Mesendoderm (in vitro differentiated cells): ENCODE measurements at regions not wholly inside any gene's neighbourhood (a gene's known extent, or its start where the extent isn't known, plus 50 kb on each side); places are given as distances from the start of the nearest gene placed in this dataset.
"Not testable (repeated sequence)": the region's sequence is repeated elsewhere in the genome, so short reads cannot be mapped to it uniquely, and the experiment has no call there.

Experiments
- DNase-seq: peaks from one replicate; pipeline ENCODE4 v3.0.0; 2013
- H2AK5ac ChIP-seq: 2 replicates; pipeline ENCODE4 v1.6.1; 2013; ENCODE audit warnings: low read length, inconsistent platforms
- H2BK120ac ChIP-seq: 2 replicates; pipeline ENCODE4 v1.6.1; 2013; ENCODE audit warnings: low read depth, mild to moderate bottlenecking, low read length, moderate library complexity, mixed read lengths
- H2BK15ac ChIP-seq: replicated peaks from 2 replicates; pipeline ENCODE4 v1.6.1; 2013; ENCODE audit warnings: low read depth, mild to moderate bottlenecking, moderate library complexity
- H2BK5ac ChIP-seq: 2 replicates; pipeline ENCODE4 v1.6.1; 2013; ENCODE audit warnings: low read length, inconsistent platforms
- H3K18ac ChIP-seq: 2 replicates; pipeline ENCODE4 v1.6.1; 2013; ENCODE audit warnings: mild to moderate bottlenecking, low read length, mixed read lengths
- H3K23ac ChIP-seq: one replicate; pipeline ENCODE4 v1.6.1; 2013; ENCODE audit warnings: low read length
- H3K27ac ChIP-seq: 2 replicates; pipeline ENCODE4 v1.5.1; 2013; ENCODE audit warnings: low read depth, mild to moderate bottlenecking, inconsistent platforms, low read length, moderate library complexity
- H3K27me3 ChIP-seq: 2 replicates; pipeline ENCODE4 v1.6.1; 2013; ENCODE audit warnings: low read length, control low read depth, mild to moderate bottlenecking, inconsistent platforms; ENCODE audit not compliant: insufficient read depth, poor library complexity
- H3K36me3 ChIP-seq: 2 replicates; pipeline ENCODE4 v1.6.1; 2013; ENCODE audit warnings: low read length, inconsistent platforms; ENCODE audit not compliant: control insufficient read depth, insufficient read depth
- H3K4ac ChIP-seq: one replicate; pipeline ENCODE4 v1.6.1; 2013; ENCODE audit warnings: low read depth, mild to moderate bottlenecking, low read length, moderate library complexity
- H3K4me1 ChIP-seq: 2 replicates; pipeline ENCODE4 v1.6.1; 2013; ENCODE audit warnings: low read depth, low read length, inconsistent platforms; ENCODE audit not compliant: control insufficient read depth
- H3K4me2 ChIP-seq: 2 replicates; pipeline ENCODE4 v1.6.1; 2013; ENCODE audit warnings: low read length
- H3K4me3 ChIP-seq: 2 replicates; pipeline ENCODE4 v1.5.1; 2013; ENCODE audit warnings: mild to moderate bottlenecking, low read length
- H3K56ac ChIP-seq: one replicate; pipeline ENCODE4 v1.6.1; 2013; ENCODE audit warnings: low read length
- H3K79me1 ChIP-seq: 2 replicates; pipeline ENCODE4 v1.6.1; 2013; ENCODE audit warnings: low read length, inconsistent platforms
- H3K79me2 ChIP-seq: 2 replicates; pipeline ENCODE4 v1.6.1; 2013; ENCODE audit warnings: mild to moderate bottlenecking, low read length; ENCODE audit not compliant: control insufficient read depth, insufficient read depth
- H3K9ac ChIP-seq: 2 replicates; pipeline ENCODE4 v1.6.1; 2013; ENCODE audit warnings: low read length, inconsistent platforms
- H4K5ac ChIP-seq: one replicate; pipeline ENCODE4 v1.6.1; 2013; ENCODE audit warnings: low read length
- H4K8ac ChIP-seq: one replicate; pipeline ENCODE4 v1.6.1; 2013; ENCODE audit warnings: low read depth, mild to moderate bottlenecking, control low read depth, low read length, moderate library complexity
- WGBS: extraction: QIAGEN DNeasy Blood & Tissue Kit; methylation state at CpG from one replicate; pipeline ENCODE4 v1.1.7; 2013; ENCODE audit warnings: low lambda C conversion rate, missing lambda C conversion rate; ENCODE audit not compliant: insufficient coverage; ENCODE audit errors: extremely low coverage; 5-methylcytosine and 5-hydroxymethylcytosine counted together

DNA sequence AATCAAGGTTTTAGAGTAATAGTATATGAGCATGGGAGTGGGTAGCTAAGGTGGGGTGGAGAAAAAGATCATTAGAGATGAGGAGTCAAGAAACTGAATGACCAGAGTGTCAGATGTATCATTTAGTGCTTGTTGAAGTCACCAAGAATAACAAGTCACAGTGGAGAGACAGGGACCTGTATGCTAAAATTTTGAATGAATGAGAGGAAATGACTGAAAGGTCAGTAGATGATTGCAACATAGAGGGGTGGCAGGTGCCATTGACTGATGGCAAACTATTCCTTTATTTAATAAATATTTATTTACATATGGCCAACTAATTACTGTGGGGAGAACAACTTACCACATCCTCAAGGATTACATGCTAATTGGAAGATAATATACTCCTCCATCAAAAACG, 75.0 kb upstream of the ANKRD28 start:
- Histone ChIP-seq H2BK15ac (no peak overlapping the region), H2AK5ac (no peak overlapping the region), H3K27me3 (no peaks in the 10 kb centered on the region), H2BK5ac (no peak overlapping the region), H3K9ac (no peak overlapping the region), H3K4ac (no peak overlapping the region), H3K4me3 (no peak overlapping the region), H3K23ac (no peak overlapping the region), H3K79me1 (no peaks in the 10 kb centered on the region), H4K5ac (no peak overlapping the region), H3K27ac (no peak overlapping the region), H3K18ac (no peak overlapping the region), H2BK120ac (no peak overlapping the region), H4K8ac (no peak overlapping the region), H3K79me2 (no peaks in the 10 kb centered on the region), H3K4me1 (no peaks in the 10 kb centered on the region), H3K4me2 (no peak overlapping the region), H3K56ac (no peak overlapping the region), H3K36me3 (no peaks in the 10 kb centered on the region)
- DNase-seq = no peak
- no CpG with 5 or more reads among the region's 1 CpG for WGBS

DNA sequence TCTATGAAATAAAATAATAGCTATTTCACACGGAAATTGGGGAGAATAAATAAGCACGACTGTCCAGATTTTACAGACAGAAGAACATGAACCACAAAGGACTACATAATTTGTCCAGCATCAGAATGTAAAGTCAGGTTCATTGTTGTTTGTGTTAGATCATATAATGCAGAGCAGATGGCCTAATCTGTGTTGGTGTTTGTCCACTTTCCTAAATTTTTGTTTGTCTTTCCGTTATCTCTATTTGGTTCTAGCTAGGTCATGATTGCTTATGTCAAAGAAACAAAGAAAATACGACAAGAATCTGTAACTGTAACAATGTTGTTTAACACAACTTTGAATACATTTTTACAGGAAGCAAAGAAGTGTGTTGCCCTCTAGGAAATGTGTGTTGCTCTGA, 75.6 kb upstream of the ANKRD28 start:
- H3K23ac ChIP-seq = no peak overlapping the region
- no peak overlapping the region for H2BK15ac ChIP-seq
- H3K56ac ChIP-seq = no peak overlapping the region
- H3K36me3 ChIP-seq = no peaks in the 10 kb centered on the region
- H3K18ac ChIP-seq = no peak overlapping the region
- H3K4me2 ChIP-seq = no peak overlapping the region
- H3K4ac ChIP-seq = no peak overlapping the region
- no CpG with 5 or more reads among the region's 4 CpGs for WGBS
- no peak overlapping the region for H2AK5ac ChIP-seq
- no peak overlapping the region for H4K5ac ChIP-seq
- H2BK120ac ChIP-seq = no peak overlapping the region
- no peak overlapping the region for H3K27ac ChIP-seq
- no peaks in the 10 kb centered on the region for H3K79me1 ChIP-seq
- H4K8ac ChIP-seq = no peak overlapping the region
- H3K27me3 ChIP-seq = no peaks in the 10 kb centered on the region
- DNase-seq = no peak
- H3K4me3 ChIP-seq = no peak overlapping the region
- H3K79me2 ChIP-seq = no peaks in the 10 kb centered on the region
- H2BK5ac ChIP-seq = no peak overlapping the region
- no peaks in the 10 kb centered on the region for H3K4me1 ChIP-seq
- no peak overlapping the region for H3K9ac ChIP-seq

DNA sequence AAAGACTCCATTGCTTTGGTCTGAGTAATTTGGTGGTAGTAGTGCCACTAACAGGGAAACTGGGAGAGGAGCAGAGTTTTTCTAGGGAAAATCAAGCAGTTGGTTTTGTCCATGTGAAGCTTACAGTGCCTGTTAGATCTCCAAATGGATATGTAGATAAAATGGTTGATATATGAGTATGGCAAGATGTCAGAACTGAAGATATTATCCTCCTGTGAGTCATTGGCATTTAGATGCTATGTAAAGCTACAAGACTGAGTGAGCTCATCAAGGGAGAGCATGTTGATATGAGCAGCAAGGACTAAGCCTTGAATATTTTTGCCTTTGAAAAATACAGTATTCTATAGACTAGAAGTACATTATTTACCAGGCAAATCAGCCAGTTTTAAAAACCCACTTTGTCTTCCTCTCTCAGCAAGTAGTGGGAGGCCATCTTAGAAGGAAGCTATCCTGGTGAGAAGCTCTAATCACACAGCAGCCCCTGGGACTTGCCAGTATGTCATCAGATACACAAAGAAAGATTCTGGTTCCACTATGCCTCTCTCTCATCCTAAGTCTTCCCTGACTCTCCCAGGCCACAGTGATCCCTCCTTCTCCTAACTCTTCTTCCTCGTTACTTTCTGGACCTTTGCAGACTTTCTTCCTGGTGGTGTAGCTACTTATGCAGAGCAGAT, 77.4 kb upstream of the ANKRD28 start:
- no peaks in the 10 kb centered on the region for H3K27me3 ChIP-seq
- H3K9ac ChIP-seq = no peak overlapping the region
- H3K23ac ChIP-seq = no peak overlapping the region
- no CpG with 5 or more reads among the region's 1 CpG for WGBS
- no peak overlapping the region for H2BK15ac ChIP-seq
- no peak overlapping the region for H2BK120ac ChIP-seq
- no peak overlapping the region for H3K18ac ChIP-seq
- no peak overlapping the region for H3K56ac ChIP-seq
- no peak overlapping the region for H2BK5ac ChIP-seq
- no peak overlapping the region for H4K5ac ChIP-seq
- H4K8ac ChIP-seq = no peak overlapping the region
- no peaks in the 10 kb centered on the region for H3K79me2 ChIP-seq
- no peak overlapping the region for H3K4ac ChIP-seq
- no peaks in the 10 kb centered on the region for H3K36me3 ChIP-seq
- no peak overlapping the region for H3K27ac ChIP-seq
- no peaks in the 10 kb centered on the region for H3K4me1 ChIP-seq
- H2AK5ac ChIP-seq = no peak overlapping the region
- H3K4me2 ChIP-seq = no peak overlapping the region
- DNase-seq = no peak
- no peaks in the 10 kb centered on the region for H3K79me1 ChIP-seq
- H3K4me3 ChIP-seq = no peak overlapping the region

DNA sequence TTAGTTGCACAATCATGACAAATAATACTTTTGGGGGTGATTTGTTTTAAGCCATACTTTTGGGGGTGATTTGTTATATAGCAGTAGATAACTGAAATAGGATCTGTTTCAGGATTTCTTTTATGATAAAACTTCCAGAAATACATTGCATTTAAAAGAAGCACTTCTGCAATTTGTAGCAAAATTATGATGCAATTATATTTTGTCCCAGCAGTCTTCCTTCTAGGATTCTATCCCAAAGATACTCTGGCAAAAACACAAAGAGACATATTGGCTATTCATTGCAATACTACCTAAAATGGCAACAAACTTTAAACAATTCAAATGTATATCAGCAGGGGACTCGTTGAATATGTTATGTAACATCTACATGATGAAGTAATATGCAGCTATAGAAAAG, 78.9 kb upstream of the ANKRD28 start:
- Histone ChIP-seq H2BK15ac (no peak overlapping the region), H2BK5ac (no peak overlapping the region), H3K79me1 (no peaks in the 10 kb centered on the region), H3K4me2 (no peak overlapping the region), H3K56ac (no peak overlapping the region), H3K4me3 (no peak overlapping the region), H3K4me1 (no peaks in the 10 kb centered on the region), H3K23ac (no peak overlapping the region), H3K27ac (no peak overlapping the region), H2BK120ac (no peak overlapping the region), H4K8ac (no peak overlapping the region), H4K5ac (no peak overlapping the region), H2AK5ac (no peak overlapping the region), H3K79me2 (no peaks in the 10 kb centered on the region), H3K27me3 (no peaks in the 10 kb centered on the region), H3K36me3 (no peaks in the 10 kb centered on the region), H3K18ac (no peak overlapping the region), H3K4ac (no peak overlapping the region), H3K9ac (no peak overlapping the region)
- no peak for DNase-seq
- WGBS = no CpG with 5 or more reads among the region's 1 CpG

DNA sequence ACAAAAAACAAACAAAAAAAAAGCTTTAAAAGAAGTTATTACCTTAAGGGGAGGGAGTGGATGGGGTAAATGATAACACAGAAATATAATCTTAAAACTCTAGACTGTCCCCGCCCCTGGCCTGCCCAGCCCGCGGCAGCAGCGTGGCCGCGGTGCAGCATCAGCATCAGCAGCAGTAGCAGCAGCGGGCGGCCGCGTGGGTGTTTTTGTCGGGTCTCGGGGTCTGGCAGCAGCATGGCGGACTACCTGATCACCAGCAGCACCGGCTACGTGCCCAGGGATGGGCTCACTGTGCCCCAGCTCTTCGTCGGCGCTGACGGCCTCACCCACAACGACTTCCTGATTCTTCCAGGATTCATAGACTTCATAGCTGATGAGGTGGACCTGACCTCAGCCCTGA, 80.0 kb upstream of the ANKRD28 start:
- Histone ChIP-seq H3K4me1 (no peaks in the 10 kb centered on the region), H3K79me1 (no peaks in the 10 kb centered on the region), H3K9ac (no peak overlapping the region), H2BK15ac (no peak overlapping the region), H3K18ac (no peak overlapping the region), H4K5ac (no peak overlapping the region), H2BK120ac (no peak overlapping the region), H3K27me3 (no peaks in the 10 kb centered on the region), H3K36me3 (no peaks in the 10 kb centered on the region), H3K79me2 (no peaks in the 10 kb centered on the region), H2BK5ac (no peak overlapping the region), H3K4me3 (no peak overlapping the region), H3K4ac (no peak overlapping the region), H3K56ac (no peak overlapping the region), H3K23ac (no peak overlapping the region), H4K8ac (no peak overlapping the region), H3K4me2 (no peak overlapping the region), H3K27ac (no peak overlapping the region), H2AK5ac (no peak overlapping the region)
- no peak for DNase-seq
- WGBS = no CpG with 5 or more reads among the region's 20 CpGs

DNA sequence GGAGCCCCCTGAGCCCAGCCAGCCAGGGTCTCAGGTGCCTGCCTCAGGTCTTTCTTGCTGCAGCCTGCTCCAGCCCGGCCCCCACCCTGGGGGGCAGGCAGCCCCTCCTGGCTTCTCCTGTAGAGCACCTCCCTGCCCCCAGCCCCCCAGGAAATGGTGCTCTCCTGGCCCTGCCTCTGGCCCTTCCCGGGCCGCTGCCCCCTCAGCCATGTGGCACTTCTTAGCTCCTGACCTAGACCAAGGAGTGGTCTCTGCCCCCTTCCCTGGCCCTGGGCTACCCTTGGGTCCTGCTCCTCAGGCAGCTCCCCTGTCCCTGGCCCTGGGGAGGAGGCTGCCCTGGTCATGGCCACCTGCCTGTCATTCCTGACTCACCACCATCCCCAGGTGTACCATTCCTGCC, 82.0 kb upstream of the ANKRD28 start:
- H2BK5ac ChIP-seq, H3K9ac ChIP-seq, H2BK120ac ChIP-seq, H3K23ac ChIP-seq, H3K18ac ChIP-seq, H3K79me1 ChIP-seq, H3K4ac ChIP-seq, H3K27me3 ChIP-seq, DNase-seq, H3K36me3 ChIP-seq, H3K27ac ChIP-seq, H3K79me2 ChIP-seq, H2BK15ac ChIP-seq, H4K8ac ChIP-seq, H3K4me2 ChIP-seq, H4K5ac ChIP-seq, H3K56ac ChIP-seq, H3K4me1 ChIP-seq, H3K4me3 ChIP-seq, H2AK5ac ChIP-seq: not testable (repeated sequence)
- no CpG with 5 or more reads among the region's 3 CpGs for WGBS
